Neural progenitor cell (in vitro differentiated cells): ENCODE measurements at regions not wholly inside any gene's neighbourhood (a gene's known extent, or its start where the extent isn't known, plus 50 kb on each side); places are given as distances from the start of the nearest gene placed in this dataset.

ENCODE experiments used
- EZH2 ChIP-seq: fragments of 200-600 bp; sonication (generic); IDR thresholded peaks from 2 replicates; pipeline ENCODE4 v1.6.1; 2017; ENCODE audit warnings: antibody characterized with exemption, mild to moderate bottlenecking, moderate library complexity
- TF ChIP-seq, protein P1 (sequence below): fragments of 200-600 bp; sonication (generic); IDR thresholded peaks from 2 replicates; pipeline ENCODE4 v1.5.1; 2017; ENCODE audit warnings: antibody characterized with exemption, mild to moderate bottlenecking

GRCh38 chr22:48092866-48093265 lies 1330.4 kb downstream of the TBC1D22A start:
- TF ChIP-seq, protein P1, sequence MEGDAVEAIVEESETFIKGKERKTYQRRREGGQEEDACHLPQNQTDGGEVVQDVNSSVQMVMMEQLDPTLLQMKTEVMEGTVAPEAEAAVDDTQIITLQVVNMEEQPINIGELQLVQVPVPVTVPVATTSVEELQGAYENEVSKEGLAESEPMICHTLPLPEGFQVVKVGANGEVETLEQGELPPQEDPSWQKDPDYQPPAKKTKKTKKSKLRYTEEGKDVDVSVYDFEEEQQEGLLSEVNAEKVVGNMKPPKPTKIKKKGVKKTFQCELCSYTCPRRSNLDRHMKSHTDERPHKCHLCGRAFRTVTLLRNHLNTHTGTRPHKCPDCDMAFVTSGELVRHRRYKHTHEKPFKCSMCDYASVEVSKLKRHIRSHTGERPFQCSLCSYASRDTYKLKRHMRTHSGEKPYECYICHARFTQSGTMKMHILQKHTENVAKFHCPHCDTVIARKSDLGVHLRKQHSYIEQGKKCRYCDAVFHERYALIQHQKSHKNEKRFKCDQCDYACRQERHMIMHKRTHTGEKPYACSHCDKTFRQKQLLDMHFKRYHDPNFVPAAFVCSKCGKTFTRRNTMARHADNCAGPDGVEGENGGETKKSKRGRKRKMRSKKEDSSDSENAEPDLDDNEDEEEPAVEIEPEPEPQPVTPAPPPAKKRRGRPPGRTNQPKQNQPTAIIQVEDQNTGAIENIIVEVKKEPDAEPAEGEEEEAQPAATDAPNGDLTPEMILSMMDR = no peak
- no peak for TF ChIP-seq EZH2
